GM12865 (cell line): ENCODE measurements at regions not wholly inside any gene's neighbourhood (a gene's known extent, or its start where the extent isn't known, plus 50 kb on each side); places are given as distances from the start of the nearest gene placed in this dataset.

Source experiments
- DNase-seq: peaks from one replicate; pipeline ENCODE4 v3.0.0; 2010; ENCODE audit warnings: low read depth
- H3K4me3 ChIP-seq: 2 replicates; pipeline ENCODE4 v1.5.1; 2011; ENCODE audit warnings: mild to moderate bottlenecking, low read depth, low read length, control low read depth
- TF ChIP-seq, protein P1 (sequence below): IDR thresholded peaks from 2 replicates; pipeline ENCODE4 v1.5.1; 2011; ENCODE audit warnings: low read length, control low read depth, low read depth, inconsistent platforms; ENCODE audit not compliant: insufficient read depth; ENCODE audit errors: missing control alignments

DNA sequence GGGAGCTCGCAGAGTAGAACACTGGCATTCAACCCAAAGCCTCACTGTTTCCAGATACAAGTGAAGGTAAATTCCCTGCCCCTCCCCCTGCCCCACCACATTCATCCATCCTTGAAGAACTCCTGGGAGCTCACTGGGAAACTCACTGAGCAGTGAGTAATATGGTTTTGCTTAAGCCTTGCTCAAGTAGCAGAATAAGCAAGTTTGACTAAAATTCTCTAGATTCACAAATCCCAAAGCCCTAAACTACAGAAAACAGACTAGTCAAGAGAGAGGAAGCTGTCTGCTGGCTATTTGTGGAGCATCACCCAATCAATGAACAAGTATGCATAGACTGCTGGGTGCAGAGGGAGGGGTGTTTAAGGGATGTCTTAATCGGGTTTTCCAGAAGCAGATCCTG lies 82.1 kb downstream of the UNC5CL start:
- no peak for DNase-seq
- H3K4me3 ChIP-seq: no peak overlapping the region
- TF ChIP-seq, protein P1, sequence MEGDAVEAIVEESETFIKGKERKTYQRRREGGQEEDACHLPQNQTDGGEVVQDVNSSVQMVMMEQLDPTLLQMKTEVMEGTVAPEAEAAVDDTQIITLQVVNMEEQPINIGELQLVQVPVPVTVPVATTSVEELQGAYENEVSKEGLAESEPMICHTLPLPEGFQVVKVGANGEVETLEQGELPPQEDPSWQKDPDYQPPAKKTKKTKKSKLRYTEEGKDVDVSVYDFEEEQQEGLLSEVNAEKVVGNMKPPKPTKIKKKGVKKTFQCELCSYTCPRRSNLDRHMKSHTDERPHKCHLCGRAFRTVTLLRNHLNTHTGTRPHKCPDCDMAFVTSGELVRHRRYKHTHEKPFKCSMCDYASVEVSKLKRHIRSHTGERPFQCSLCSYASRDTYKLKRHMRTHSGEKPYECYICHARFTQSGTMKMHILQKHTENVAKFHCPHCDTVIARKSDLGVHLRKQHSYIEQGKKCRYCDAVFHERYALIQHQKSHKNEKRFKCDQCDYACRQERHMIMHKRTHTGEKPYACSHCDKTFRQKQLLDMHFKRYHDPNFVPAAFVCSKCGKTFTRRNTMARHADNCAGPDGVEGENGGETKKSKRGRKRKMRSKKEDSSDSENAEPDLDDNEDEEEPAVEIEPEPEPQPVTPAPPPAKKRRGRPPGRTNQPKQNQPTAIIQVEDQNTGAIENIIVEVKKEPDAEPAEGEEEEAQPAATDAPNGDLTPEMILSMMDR: no peak

DNA sequence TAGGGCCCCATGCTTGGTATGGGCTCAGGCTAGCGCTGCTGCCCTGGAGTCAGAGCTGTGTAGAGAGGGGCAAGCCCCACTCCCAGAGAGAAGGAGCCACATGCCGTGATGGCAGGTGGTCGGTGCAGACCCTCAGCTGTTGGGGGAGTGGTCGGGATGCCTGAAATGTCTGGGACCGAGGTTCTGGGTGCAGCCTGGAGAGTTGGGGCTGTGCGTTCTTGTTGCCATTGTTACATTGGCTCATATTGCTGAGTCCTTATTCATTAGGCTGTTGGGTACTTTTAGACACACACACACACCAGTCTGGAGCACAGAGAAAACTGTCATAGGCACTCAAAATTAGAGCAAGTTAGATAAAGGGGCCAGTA lies 83.9 kb downstream of the UNC5CL start:
- H3K4me3 ChIP-seq: no peak overlapping the region
- TF ChIP-seq, protein P1: no peak
- DNase-seq: no peak

- H3K4me3 ChIP-seq: no peak overlapping the region
- DNase-seq: no peak
- TF ChIP-seq, protein P1: no peak
Observed at GRCh38 chr6:40954446-40955177, 84.4 kb downstream of the UNC5CL start.

DNA sequence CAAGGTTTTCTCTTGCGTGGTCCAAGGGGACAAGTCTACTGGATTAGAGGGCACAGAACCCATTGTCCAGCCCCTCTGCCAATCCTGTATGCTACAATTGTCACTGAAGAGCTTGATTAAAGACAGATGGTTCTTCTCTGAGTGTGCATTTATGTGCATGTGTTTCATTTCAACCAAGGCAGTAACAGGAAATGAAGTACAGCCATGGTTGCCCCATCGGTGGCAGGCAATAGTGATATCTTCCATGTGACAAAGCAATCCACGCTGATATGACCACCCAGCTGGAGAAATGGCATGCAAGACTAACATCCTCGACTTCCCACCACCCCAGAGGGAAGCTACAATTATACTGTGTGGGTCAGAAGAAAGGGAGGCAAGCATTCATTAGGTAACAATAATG lies 85.5 kb downstream of the UNC5CL start:
- no peak for DNase-seq
- no peak overlapping the region for H3K4me3 ChIP-seq
- TF ChIP-seq, protein P1: no peak

GRCh38 chr6:40950986-40951698 lies 87.9 kb downstream of the UNC5CL start:
- DNase-seq: no peak
- TF ChIP-seq, protein P1: no peak
- no peak overlapping the region for H3K4me3 ChIP-seq

DNA sequence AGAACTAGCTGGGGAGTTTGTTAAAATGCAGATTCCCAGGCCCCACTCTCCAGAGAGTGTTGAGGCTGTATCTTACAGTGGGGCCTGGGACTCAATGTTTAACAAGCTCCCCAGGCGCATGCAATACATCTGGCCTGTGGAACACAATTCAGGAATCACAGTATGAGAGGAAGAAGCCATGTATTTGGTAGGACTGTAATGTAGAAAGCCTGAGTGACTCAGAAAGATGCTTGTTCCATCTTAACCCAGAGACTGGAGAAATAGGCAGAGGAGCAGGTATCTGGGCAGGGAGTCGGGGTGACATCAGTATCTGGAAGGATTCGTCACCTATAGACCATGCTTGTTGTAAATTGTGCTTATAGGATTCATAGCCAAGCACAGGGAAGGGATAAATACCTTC lies 90.5 kb downstream of the UNC5CL start:
- H3K4me3 ChIP-seq: no peak overlapping the region
- DNase-seq: no peak
- TF ChIP-seq, protein P1: no peak
